ENCODE measurements at regions not wholly inside any gene's neighbourhood (a gene's known extent, or its start where the extent isn't known, plus 50 kb on each side); places are given as distances from the start of the nearest gene placed in this dataset.

DNA sequence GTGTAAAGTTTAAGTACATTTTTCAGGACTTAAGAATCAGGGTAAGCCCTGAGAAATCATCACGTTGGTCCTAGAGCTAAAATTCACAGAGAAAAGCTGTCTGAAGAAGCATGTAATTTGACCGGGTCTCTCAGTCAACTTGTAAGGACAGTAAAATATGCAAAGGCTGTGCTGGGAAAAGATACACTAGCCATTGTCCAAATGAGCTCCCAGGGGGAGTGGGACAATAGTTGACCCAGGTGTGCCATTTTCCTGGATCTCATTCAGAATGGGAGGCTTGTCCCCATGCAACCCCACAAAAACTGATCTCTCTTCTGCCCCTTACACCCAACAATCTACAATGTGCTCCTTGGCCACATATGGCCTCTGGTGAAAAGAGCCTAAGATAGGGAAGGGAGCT is 437.9 kb downstream of the KLF12 start:
- in situ Hi-C loops (cut with MboI; ENCODE audit: low sequenced_read_pairs, unreplicated experiment) = no loop called here
- TF ChIP-seq CTCF (IDR thresholded peaks at IDR 0.05; ENCODE audit: borderline replicate concordance, control extremely low read depth, extremely low read depth, insufficient read depth, missing control alignments) = no peak
- no peak for DNase-seq (ENCODE audit: low spot score)

- no peak for DNase-seq (ENCODE audit: low spot score)
- in situ Hi-C loops (cut with MboI; ENCODE audit: low sequenced_read_pairs, unreplicated experiment) = no loop called here
- no peak for TF ChIP-seq CTCF (IDR thresholded peaks at IDR 0.05; ENCODE audit: borderline replicate concordance, control extremely low read depth, extremely low read depth, insufficient read depth, missing control alignments)
Measured at GRCh38 chr13:73695325-73695724, 438.9 kb downstream of the KLF12 start.

GRCh38 chr13:73693215-73693614 is 441.0 kb downstream of the KLF12 start:
- no peak for DNase-seq (ENCODE audit: low spot score)
- no peak for TF ChIP-seq CTCF (IDR thresholded peaks at IDR 0.05; ENCODE audit: borderline replicate concordance, control extremely low read depth, extremely low read depth, insufficient read depth, missing control alignments)
- in situ Hi-C loops (cut with MboI; ENCODE audit: low sequenced_read_pairs, unreplicated experiment) = no loop called here

- no peak for TF ChIP-seq CTCF (IDR thresholded peaks at IDR 0.05; ENCODE audit: borderline replicate concordance, control extremely low read depth, extremely low read depth, insufficient read depth, missing control alignments)
- no peak for DNase-seq (ENCODE audit: low spot score)
- in situ Hi-C loops (cut with MboI; ENCODE audit: low sequenced_read_pairs, unreplicated experiment) = no loop called here
Measured at GRCh38 chr13:73691891-73692290, 442.3 kb downstream of the KLF12 start.

- no peak for TF ChIP-seq CTCF (IDR thresholded peaks at IDR 0.05; ENCODE audit: borderline replicate concordance, control extremely low read depth, extremely low read depth, insufficient read depth, missing control alignments)
- no peak for DNase-seq (ENCODE audit: low spot score)
- in situ Hi-C loops (cut with MboI; ENCODE audit: low sequenced_read_pairs, unreplicated experiment) = no loop called here
Measured at GRCh38 chr13:73687929-73688328, 446.3 kb downstream of the KLF12 start.

DNA sequence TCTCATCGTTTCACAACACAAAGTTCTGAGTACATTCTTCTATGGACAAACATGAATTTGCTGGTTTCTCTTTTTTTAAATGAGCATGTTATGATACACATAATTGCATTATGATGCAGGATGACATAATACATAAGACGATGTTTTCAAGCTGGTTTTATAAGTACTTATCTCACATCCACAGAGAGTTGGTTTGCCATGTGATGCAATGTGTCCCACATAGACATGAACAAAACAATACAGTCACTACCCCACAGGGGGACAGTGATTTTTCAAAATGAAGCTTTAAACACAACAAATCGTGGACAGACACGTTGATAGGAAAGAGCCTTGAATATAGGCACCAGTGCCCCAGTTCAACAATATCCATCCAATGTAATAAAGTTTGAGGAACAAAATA is 447.1 kb downstream of the KLF12 start:
- TF ChIP-seq CTCF (IDR thresholded peaks at IDR 0.05; ENCODE audit: borderline replicate concordance, control extremely low read depth, extremely low read depth, insufficient read depth, missing control alignments) = no peak
- no peak for DNase-seq (ENCODE audit: low spot score)
- in situ Hi-C loops (cut with MboI; ENCODE audit: low sequenced_read_pairs, unreplicated experiment) = no loop called here

- in situ Hi-C loops (cut with MboI; ENCODE audit: low sequenced_read_pairs, unreplicated experiment) = no loop called here
- DNase-seq (ENCODE audit: low spot score) = no peak
- TF ChIP-seq CTCF (IDR thresholded peaks at IDR 0.05; ENCODE audit: borderline replicate concordance, control extremely low read depth, extremely low read depth, insufficient read depth, missing control alignments) = no peak
Measured at GRCh38 chr13:73684750-73685149, 449.5 kb downstream of the KLF12 start.
